IMR-90 (cell line): ENCODE measurements at regions not wholly inside any gene's neighbourhood (a gene's known extent, or its start where the extent isn't known, plus 50 kb on each side); places are given as distances from the start of the nearest gene placed in this dataset.

Experiments
- ATAC-seq: fragments of 200-7000 bp; cut with Tn5 transposase; 2 replicates; pipeline ENCODE4 v1.9.1; 2020; ENCODE audit warnings: low read depth, mild to moderate bottlenecking, moderate library complexity
- BruUV-seq: library from RNA; stranded (reverse); fragments of 400-500 nt; replicated peaks from 2 replicates; lab custom pipeline; 2021; lab: Mats Ljungman, UMichigan
- CTCF ChIA-PET: fragments of 300-600 bp; formaldehyde crosslinking; extraction: SDS; loops from one replicate; lab custom pipeline; 2021; ENCODE audit warnings: antibody characterized with exemption; lab: Yijun Ruan, JAX
- POLR2A ChIA-PET: fragments of 300-600 bp; sonication (Branson Sonifier 250); formaldehyde crosslinking; loops from one replicate; lab custom pipeline; 2022; ENCODE audit warnings: antibody characterized with exemption; ENCODE audit not compliant: unreplicated experiment; lab: Charles Lee
- DNase-seq: peaks from one replicate; pipeline ENCODE4 v3.0.0; 2013
- H2AFZ ChIP-seq: replicated peaks from 2 replicates; pipeline ENCODE3; 2013; ENCODE audit warnings: low read length, mild to moderate bottlenecking; ENCODE audit not compliant: poor library complexity
- H2AK5ac ChIP-seq: 2 replicates; pipeline ENCODE4 v1.6.1; 2013; ENCODE audit warnings: low read depth, low read length, inconsistent platforms
- H2AK9ac ChIP-seq: replicated peaks from 2 replicates; pipeline ENCODE3; 2013; ENCODE audit warnings: mild to moderate bottlenecking, low read depth, low read length, moderate library complexity; ENCODE audit not compliant: poor library complexity
- H2BK120ac ChIP-seq: 2 replicates; pipeline ENCODE4 v1.6.1; 2013; ENCODE audit warnings: low read depth, low read length, inconsistent platforms
- H2BK15ac ChIP-seq: 3 replicates; pipeline ENCODE4 v1.6.1; 2013; ENCODE audit warnings: low read depth, low read length, inconsistent platforms
- H2BK20ac ChIP-seq: 2 replicates; pipeline ENCODE4 v1.6.1; 2013; ENCODE audit warnings: low read depth, mild to moderate bottlenecking, inconsistent platforms, low read length, moderate library complexity
- H2BK5ac ChIP-seq: 2 replicates; pipeline ENCODE4 v1.6.1; 2013; ENCODE audit warnings: mild to moderate bottlenecking, low read depth, low read length, inconsistent platforms; ENCODE audit not compliant: poor library complexity, severe bottlenecking
- H3K14ac ChIP-seq: replicated peaks from 2 replicates; pipeline ENCODE4 v1.6.1; 2013; ENCODE audit warnings: low read depth, low read length, inconsistent platforms
- H3K18ac ChIP-seq: 2 replicates; pipeline ENCODE4 v1.6.1; 2013; ENCODE audit warnings: low read depth, low read length, control low read depth
- H3K23ac ChIP-seq: 2 replicates; pipeline ENCODE4 v1.6.1; 2013; ENCODE audit warnings: low read depth, low read length, inconsistent platforms
- H3K27ac ChIP-seq: 2 replicates; pipeline ENCODE4 v1.5.1; 2013; ENCODE audit warnings: mild to moderate bottlenecking, control low read depth, low read length; ENCODE audit not compliant: insufficient read depth
- H3K27me3 ChIP-seq: 2 replicates; pipeline ENCODE4 v1.6.1; 2013; ENCODE audit warnings: low read length; ENCODE audit not compliant: control insufficient read depth, insufficient read depth
- H3K36me3 ChIP-seq: 2 replicates; pipeline ENCODE4 v1.6.1; 2013; ENCODE audit warnings: low read length, mixed read lengths; ENCODE audit not compliant: control insufficient read depth, insufficient read depth
- H3K4ac ChIP-seq: 2 replicates; pipeline ENCODE4 v1.6.1; 2013; ENCODE audit warnings: low read depth, low read length, inconsistent platforms
- H3K4me1 ChIP-seq: 2 replicates; pipeline ENCODE4 v1.6.1; 2013; ENCODE audit warnings: low read length, mixed read lengths; ENCODE audit not compliant: control insufficient read depth, insufficient read depth
- H3K4me2 ChIP-seq: 2 replicates; pipeline ENCODE4 v1.6.1; 2013; ENCODE audit warnings: low read depth, mild to moderate bottlenecking, control low read depth, low read length, moderate library complexity
- H3K4me3 ChIP-seq: 2 replicates; pipeline ENCODE4 v1.5.1; 2013; ENCODE audit warnings: low read depth, mild to moderate bottlenecking, control low read depth, low read length, moderate library complexity; ENCODE audit not compliant: insufficient read depth
- H3K56ac ChIP-seq: 2 replicates; pipeline ENCODE4 v1.6.1; 2013; ENCODE audit warnings: low read length, inconsistent platforms; ENCODE audit not compliant: insufficient read depth; ENCODE audit errors: extremely low read depth
- H3K79me1 ChIP-seq, 2 experiments: 2 replicates each; pipeline ENCODE4 v1.6.1; 2013; ENCODE audit warnings: low read length in 2 of 2, inconsistent platforms in 1 of 2, low read depth in 1 of 2
- H3K9ac ChIP-seq: 2 replicates; pipeline ENCODE4 v1.6.1; 2013; ENCODE audit warnings: low read depth, low read length, control low read depth
- H3K9me1 ChIP-seq: 2 replicates; pipeline ENCODE4 v1.6.1; 2013; ENCODE audit warnings: low read length, inconsistent platforms; ENCODE audit not compliant: insufficient read depth
- H3K9me3 ChIP-seq: 2 replicates; pipeline ENCODE4 v1.6.1; 2013; ENCODE audit warnings: low read length; ENCODE audit not compliant: control insufficient read depth, insufficient read depth
- H4K20me1 ChIP-seq: 2 replicates; pipeline ENCODE4 v1.6.1; 2013; ENCODE audit warnings: low read length, inconsistent platforms; ENCODE audit not compliant: insufficient read depth
- H4K5ac ChIP-seq: 2 replicates; pipeline ENCODE4 v1.6.1; 2013; ENCODE audit warnings: mild to moderate bottlenecking, low read depth, low read length, control low read depth
- H4K8ac ChIP-seq, 2 experiments: 2 replicates each; pipeline ENCODE4 v1.6.1; 2013; ENCODE audit warnings: low read depth in 2 of 2, low read length in 2 of 2, control low read depth in 1 of 2, inconsistent platforms in 1 of 2
- H4K91ac ChIP-seq: 2 replicates; pipeline ENCODE4 v1.6.1; 2013; ENCODE audit warnings: low read depth, low read length, inconsistent platforms; ENCODE audit not compliant: insufficient read depth
- BHLHE40 ChIP-seq: fragments of 150-350 bp; IDR thresholded peaks from 2 replicates; pipeline ENCODE4 v1.6.1; 2016; ENCODE audit warnings: mild to moderate bottlenecking, low read depth, low read length
- CEBPB ChIP-seq: IDR thresholded peaks from 2 replicates; pipeline ENCODE4 v1.6.1; 2012; ENCODE audit warnings: low read depth, low read length, improper control_type of control experiment
- CHD1 ChIP-seq: IDR thresholded peaks from 2 replicates; pipeline ENCODE4 v1.6.1; 2012; ENCODE audit warnings: low read depth, low read length, improper control_type of control experiment
- CTCF ChIP-seq: conservative IDR thresholded peaks from 2 replicates; pipeline ENCODE4 v1.5.1; 2012; ENCODE audit warnings: mild to moderate bottlenecking, low read depth, low read length, improper control_type of control experiment
- ELK1 ChIP-seq: fragments of 150-350 bp; IDR thresholded peaks from 2 replicates; pipeline ENCODE4 v1.6.1; 2016; ENCODE audit warnings: low read depth, mild to moderate bottlenecking, low read length, moderate library complexity, borderline replicate concordance
- FOS ChIP-seq: fragments of 150-350 bp; IDR thresholded peaks from 2 replicates; pipeline ENCODE4 v1.6.1; 2016; ENCODE audit warnings: low read depth, low read length
- MAFK ChIP-seq: IDR thresholded peaks from 2 replicates; pipeline ENCODE4 v1.6.1; 2012; ENCODE audit warnings: low read depth, low read length, improper control_type of control experiment
- MAZ ChIP-seq: IDR thresholded peaks from 2 replicates; pipeline ENCODE4 v1.6.1; 2012; ENCODE audit warnings: low read depth, mild to moderate bottlenecking, low read length, improper control_type of control experiment, moderate library complexity, borderline replicate concordance
- MXI1 ChIP-seq: IDR thresholded peaks from 2 replicates; pipeline ENCODE4 v1.6.1; 2012; ENCODE audit warnings: low read depth, mild to moderate bottlenecking, low read length, moderate library complexity, borderline replicate concordance
- NFE2L2 ChIP-seq: fragments of 150-350 bp; IDR thresholded peaks from 2 replicates; pipeline ENCODE4 v1.6.1; 2016; ENCODE audit warnings: low read depth, mild to moderate bottlenecking, low read length
- POLR2A ChIP-seq: IDR thresholded peaks from 2 replicates; pipeline ENCODE4 v1.6.1; 2012; ENCODE audit warnings: mild to moderate bottlenecking, low read depth, low read length
- RAD21 ChIP-seq: IDR thresholded peaks from 2 replicates; pipeline ENCODE4 v1.6.1; 2012; ENCODE audit warnings: low read length, improper control_type of control experiment
- RCOR1 ChIP-seq: IDR thresholded peaks from 2 replicates; pipeline ENCODE4 v1.6.1; 2012; ENCODE audit warnings: mild to moderate bottlenecking, low read length, improper control_type of control experiment; ENCODE audit not compliant: insufficient replicate concordance
- RFX5 ChIP-seq: IDR thresholded peaks from 2 replicates; pipeline ENCODE4 v1.8.0; 2012; ENCODE audit warnings: low read depth, mild to moderate bottlenecking, low read length, moderate library complexity
- SMC3 ChIP-seq: fragments of 150-350 bp; IDR thresholded peaks from 2 replicates; pipeline ENCODE4 v1.6.1; 2016; ENCODE audit warnings: low read depth, mild to moderate bottlenecking, antibody characterized with exemption, low read length, moderate library complexity
- USF2 ChIP-seq: fragments of 150-350 bp; IDR thresholded peaks from 2 replicates; pipeline ENCODE4 v1.6.1; 2017; ENCODE audit warnings: mild to moderate bottlenecking, antibody characterized with exemption, low read length, low read depth
- WGBS, 2 experiments: methylation state at CpG; one replicate each; pipeline versions ENCODE4 v1.1.5 to v1.1.7; 2013; ENCODE audit warnings: missing lambda C conversion rate in 2 of 2; ENCODE audit not compliant: insufficient read length in 1 of 2; ENCODE audit errors: extremely low coverage in 2 of 2; 5-methylcytosine and 5-hydroxymethylcytosine counted together
- dilution Hi-C: fragments of 300-500 bp; cut with HindIII; formaldehyde crosslinking; loops from one replicate; pipeline ENCODE4 v1.14.3; 2018; ENCODE audit warnings: low sequenced_read_pairs; ENCODE audit not compliant: unreplicated experiment
- in situ Hi-C: fragments of 300-500 bp; cut with MboI; formaldehyde crosslinking; loops from 3 replicates; pipeline ENCODE4 v1.14.3; 2019; ENCODE audit warnings: low sequenced_read_pairs, inconsistent platforms, mixed read lengths
- intact Hi-C: fragments of 100-400 bp; cut with micrococcal nuclease; formaldehyde crosslinking; loops from 2 replicates; pipeline ENCODE4 v1.10.0; 2022

- WGBS, 2 experiments: 90% methylated on average over 4 of the region's 4 CpGs; no CpG with 5 or more reads in 1 of the 2 experiments
- intact Hi-C loops: no loop called here
- ATAC-seq: no peak
Measured at GRCh38 chr7:81162234-81162633, 243.4 kb upstream of the SEMA3C start.

More at GRCh38 chr7:81162234-81162633, 243.4 kb upstream of the SEMA3C start:
- no peak overlapping the region for H3K23ac ChIP-seq
- no peaks in the 10 kb centered on the region for H4K20me1 ChIP-seq
- no peak overlapping the region; the same call in 1 of the 2 replicates for H2BK120ac ChIP-seq
- H3K9ac ChIP-seq: no peak overlapping the region
- no TSS peak for BruUV-seq
- H3K18ac ChIP-seq: peak overlapping the region; percentile 16; the same call in 1 of the 2 replicates
- H3K36me3 ChIP-seq: no peaks in the 10 kb centered on the region
- peaks cover 6% of the 10 kb centered on the region for H3K4me1 ChIP-seq
- in situ Hi-C loops: no loop called here
- peak overlapping the region; percentile 6; the same call in 1 of the 3 replicates for H2BK15ac ChIP-seq
- H2BK5ac ChIP-seq: no peak overlapping the region
- H3K27me3 ChIP-seq: no peaks in the 10 kb centered on the region
- no peak overlapping the region for H3K27ac ChIP-seq
- no peaks in the 10 kb centered on the region for H3K9me3 ChIP-seq
- no peak for DNase-seq
- H3K9me1 ChIP-seq: no peaks in the 10 kb centered on the region
- H3K4ac ChIP-seq: no peak overlapping the region
- CTCF ChIA-PET: no interaction called here
- H3K79me1 ChIP-seq: no peaks in the 10 kb centered on the region
- 0 out of 2 replicates have a peak overlapping the region, but pooled peaks have one; percentile 23 for H4K91ac ChIP-seq
- H3K4me3 ChIP-seq: no peak overlapping the region
- H4K8ac ChIP-seq: no peak overlapping the region
- H2AK5ac ChIP-seq: peak overlapping the region; percentile 31; the same call in 1 of the 2 replicates
- H3K14ac ChIP-seq: no peak overlapping the region; the same call in 1 of the 2 replicates
- dilution Hi-C loops: no loop called here
- H3K4me2 ChIP-seq: no peak overlapping the region
- no peak overlapping the region; the same call in 1 of the 2 replicates for H4K5ac ChIP-seq
- H2AFZ ChIP-seq: no peak overlapping the region
- TF ChIP-seq POLR2A: no peak
- no peak for TF ChIP-seq RCOR1
- no peak for TF ChIP-seq NFE2L2
- no peak for TF ChIP-seq MAFK
- TF ChIP-seq CEBPB: no peak
- TF ChIP-seq RFX5: no peak
- no peak for TF ChIP-seq USF2
- no peak for TF ChIP-seq BHLHE40
- no peak for TF ChIP-seq ELK1
- TF ChIP-seq MAZ: no peak
- TF ChIP-seq SMC3: no peak
- TF ChIP-seq CHD1: no peak
- no peak for TF ChIP-seq CTCF
- TF ChIP-seq FOS: no peak
- no peak for TF ChIP-seq RAD21
- no peak for TF ChIP-seq MXI1
- POLR2A ChIA-PET: no interaction called here
- no peak overlapping the region for H3K56ac ChIP-seq
- H2BK20ac ChIP-seq: 0 out of 2 replicates have a peak overlapping the region, but pooled peaks have one; percentile 9
- H2AK9ac ChIP-seq: no peak overlapping the region
